ENCODE measurements at regions not wholly inside any gene's neighbourhood (a gene's known extent, or its start where the extent isn't known, plus 50 kb on each side); places are given as distances from the start of the nearest gene placed in this dataset.

- Histone ChIP-seq H3K4me1 (no peaks in the 10 kb centered on the region), H3K4me3 (no peak overlapping the region), H3K36me3 (no peaks in the 10 kb centered on the region), H3K9me3 (replicated peaks) (peaks cover 6% of the 10 kb centered on the region), H3K27ac (replicated peaks) (no peak overlapping the region), H3K27me3 (ENCODE audit: low read depth) (no peaks in the 10 kb centered on the region)
- no peak for DNase-seq
- intact Hi-C loops (cut with micrococcal nuclease): no loop called here
- TF ChIP-seq, protein P1, sequence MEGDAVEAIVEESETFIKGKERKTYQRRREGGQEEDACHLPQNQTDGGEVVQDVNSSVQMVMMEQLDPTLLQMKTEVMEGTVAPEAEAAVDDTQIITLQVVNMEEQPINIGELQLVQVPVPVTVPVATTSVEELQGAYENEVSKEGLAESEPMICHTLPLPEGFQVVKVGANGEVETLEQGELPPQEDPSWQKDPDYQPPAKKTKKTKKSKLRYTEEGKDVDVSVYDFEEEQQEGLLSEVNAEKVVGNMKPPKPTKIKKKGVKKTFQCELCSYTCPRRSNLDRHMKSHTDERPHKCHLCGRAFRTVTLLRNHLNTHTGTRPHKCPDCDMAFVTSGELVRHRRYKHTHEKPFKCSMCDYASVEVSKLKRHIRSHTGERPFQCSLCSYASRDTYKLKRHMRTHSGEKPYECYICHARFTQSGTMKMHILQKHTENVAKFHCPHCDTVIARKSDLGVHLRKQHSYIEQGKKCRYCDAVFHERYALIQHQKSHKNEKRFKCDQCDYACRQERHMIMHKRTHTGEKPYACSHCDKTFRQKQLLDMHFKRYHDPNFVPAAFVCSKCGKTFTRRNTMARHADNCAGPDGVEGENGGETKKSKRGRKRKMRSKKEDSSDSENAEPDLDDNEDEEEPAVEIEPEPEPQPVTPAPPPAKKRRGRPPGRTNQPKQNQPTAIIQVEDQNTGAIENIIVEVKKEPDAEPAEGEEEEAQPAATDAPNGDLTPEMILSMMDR (IDR thresholded peaks at IDR 0.05; ENCODE audit: borderline replicate concordance): no peak
These were observed 357.2 kb downstream of the BMP4 start for GRCh38 chr14:53599221-53599945.

- H3K9me3 ChIP-seq (replicated peaks): peaks cover 6% of the 10 kb centered on the region
- H3K27me3 ChIP-seq (ENCODE audit: low read depth): no peaks in the 10 kb centered on the region
- no peak overlapping the region for H3K4me3 ChIP-seq
- intact Hi-C loops (cut with micrococcal nuclease): no loop called here
- no peaks in the 10 kb centered on the region for H3K4me1 ChIP-seq
- no peak overlapping the region for H3K27ac ChIP-seq (replicated peaks)
- no peak for DNase-seq
- no peaks in the 10 kb centered on the region for H3K36me3 ChIP-seq
- TF ChIP-seq, protein P1 (IDR thresholded peaks at IDR 0.05; ENCODE audit: borderline replicate concordance): no peak
These were observed 359.6 kb downstream of the BMP4 start for GRCh38 chr14:53596853-53597525.

DNA sequence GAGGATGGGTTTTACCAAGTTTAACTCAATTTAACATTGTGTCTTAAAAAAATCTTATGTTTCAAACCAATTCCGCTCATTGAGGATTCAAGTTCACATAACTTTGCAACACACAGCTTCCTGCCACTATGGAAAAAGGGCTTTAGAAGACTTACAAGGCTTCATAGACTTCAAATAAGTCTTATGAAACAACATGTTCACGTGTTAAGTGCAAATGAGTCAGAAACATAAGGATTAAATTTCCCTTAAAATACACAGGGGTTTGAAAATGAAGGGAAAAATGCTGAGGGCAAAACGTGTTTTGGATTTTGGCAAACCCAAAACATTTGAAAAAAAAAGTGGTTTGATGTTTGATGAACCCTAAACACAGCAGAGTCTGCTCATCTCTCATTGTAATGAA, 364.8 kb downstream of the BMP4 start:
- H3K4me3 ChIP-seq: no peak overlapping the region
- no peaks in the 10 kb centered on the region for H3K36me3 ChIP-seq
- peaks cover 9% of the 10 kb centered on the region for H3K27me3 ChIP-seq (ENCODE audit: low read depth)
- intact Hi-C loops (cut with micrococcal nuclease): no loop called here
- no peak overlapping the region for H3K27ac ChIP-seq (replicated peaks)
- H3K9me3 ChIP-seq (replicated peaks): peaks cover 6% of the 10 kb centered on the region
- H3K4me1 ChIP-seq: no peaks in the 10 kb centered on the region
- DNase-seq: no peak
- TF ChIP-seq, protein P1 (IDR thresholded peaks at IDR 0.05; ENCODE audit: borderline replicate concordance): no peak

- TF ChIP-seq, protein P1 (IDR thresholded peaks at IDR 0.05; ENCODE audit: borderline replicate concordance): no peak
- Histone ChIP-seq H3K27ac (replicated peaks) (no peak overlapping the region), H3K4me1 (no peaks in the 10 kb centered on the region), H3K4me3 (no peak overlapping the region), H3K27me3 (ENCODE audit: low read depth) (no peaks in the 10 kb centered on the region), H3K9me3 (replicated peaks) (no peaks in the 10 kb centered on the region), H3K36me3 (no peaks in the 10 kb centered on the region)
- intact Hi-C loops (cut with micrococcal nuclease): no loop called here
- DNase-seq: no peak
These were observed 375.1 kb downstream of the BMP4 start for GRCh38 chr14:53581504-53581903.

- H3K4me3 ChIP-seq: no peak overlapping the region
- no peaks in the 10 kb centered on the region for H3K27me3 ChIP-seq (ENCODE audit: low read depth)
- no peak overlapping the region for H3K27ac ChIP-seq (replicated peaks)
- no peaks in the 10 kb centered on the region for H3K36me3 ChIP-seq
- intact Hi-C loops (cut with micrococcal nuclease): no loop called here
- TF ChIP-seq, protein P1 (IDR thresholded peaks at IDR 0.05; ENCODE audit: borderline replicate concordance): no peak
- no peaks in the 10 kb centered on the region for H3K4me1 ChIP-seq
- H3K9me3 ChIP-seq (replicated peaks): peaks cover 6% of the 10 kb centered on the region
- no peak for DNase-seq
These were observed 384.8 kb downstream of the BMP4 start for GRCh38 chr14:53571641-53572328.

Data from left ventricle myocardium inferior (tissue), 1 donor.